HEK293T (cell line): ENCODE measurements at regions not wholly inside any gene's neighbourhood (a gene's known extent, or its start where the extent isn't known, plus 50 kb on each side); places are given as distances from the start of the nearest gene placed in this dataset.

Experiments used
- FOXM1 ChIP-seq: fragments of 450-650 bp; IDR thresholded peaks from 2 replicates; pipeline ENCODE4 v1.6.1; 2017; ENCODE audit warnings: mild to moderate bottlenecking, borderline replicate concordance
- HDGF ChIP-seq: fragments of 450-650 bp; IDR thresholded peaks from 2 replicates; pipeline ENCODE4 v1.6.1; 2017; ENCODE audit warnings: antibody characterized with exemption, borderline replicate concordance
- SP1 ChIP-seq: fragments of 450-650 bp; IDR thresholded peaks from 2 replicates; pipeline ENCODE4 v1.6.1; 2017
- SUZ12 ChIP-seq: fragments of 450-650 bp; IDR thresholded peaks from 2 replicates; pipeline ENCODE4 v1.6.1; 2016; ENCODE audit warnings: mild to moderate bottlenecking

DNA sequence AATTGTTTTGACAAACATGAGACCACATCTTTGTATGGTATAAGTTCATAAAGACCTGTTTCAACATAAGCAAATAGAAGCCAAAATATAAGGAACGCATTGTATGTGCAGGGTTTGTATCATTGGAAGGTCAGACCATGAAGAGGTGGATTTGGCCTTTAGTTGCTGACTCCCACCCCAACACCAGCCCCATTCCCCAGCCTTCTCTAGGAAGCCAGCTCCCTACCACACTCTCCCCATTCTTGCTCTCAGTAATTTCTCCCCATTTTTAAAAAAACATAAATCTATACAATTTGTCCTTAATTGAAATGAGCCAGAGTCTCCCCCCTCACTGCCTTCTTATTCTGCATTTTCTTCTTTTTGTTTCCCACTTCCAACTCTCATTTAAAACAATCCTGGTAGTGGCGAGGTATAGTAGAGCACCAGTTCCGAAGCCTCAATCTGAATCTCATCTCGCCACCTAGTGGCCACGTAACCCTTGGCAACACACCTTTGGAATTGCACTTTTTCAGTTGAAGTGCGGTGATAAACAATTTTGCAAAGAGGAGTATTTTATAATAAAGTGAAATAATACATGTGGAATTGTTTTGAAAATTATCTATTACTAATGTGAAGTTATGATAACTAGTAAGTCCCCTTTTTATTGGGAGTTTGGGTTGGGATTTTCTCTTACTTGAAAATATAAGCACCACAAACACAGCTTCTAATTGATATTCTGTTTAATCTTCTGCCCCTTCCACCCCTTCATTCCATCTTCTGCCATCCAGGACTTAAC lies 126.6 kb downstream of the ASB9 start:
- no peak for TF ChIP-seq SP1
- TF ChIP-seq SUZ12, result no peak
- no peak for TF ChIP-seq FOXM1
- no peak for TF ChIP-seq HDGF
